HPDE6-E6E7 (cell line): ENCODE measurements at regions not wholly inside any gene's neighbourhood (a gene's known extent, or its start where the extent isn't known, plus 50 kb on each side); places are given as distances from the start of the nearest gene placed in this dataset.
"Not testable (repeated sequence)": the region's sequence is repeated elsewhere in the genome, so short reads cannot be mapped to it uniquely, and the experiment has no call there.

Experiments
- DNase-seq: peaks from one replicate; pipeline ENCODE4 v3.0.0; 2011; ENCODE audit warnings: missing footprints; ENCODE audit errors: extremely low spot score

DNA sequence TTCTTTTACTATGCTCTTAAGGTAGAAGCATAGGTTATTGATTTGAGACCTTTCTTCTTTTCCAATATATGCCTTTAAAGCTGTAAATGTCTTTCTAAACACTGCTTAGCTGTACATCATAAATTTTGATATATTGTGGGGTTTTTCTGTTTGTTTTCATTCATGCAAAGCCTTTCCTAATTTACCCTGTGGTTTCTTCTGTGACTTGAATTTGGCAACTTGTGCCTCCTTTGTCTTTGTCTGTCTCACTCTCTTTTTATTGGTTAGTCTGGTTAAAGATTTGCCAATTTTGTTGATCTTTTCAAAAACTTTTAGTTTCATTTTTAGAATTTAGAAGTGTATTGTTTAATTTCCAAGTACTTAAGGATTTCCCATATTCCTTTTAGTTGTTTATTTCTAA lies 343.1 kb downstream of the OXSM start:
- DNase-seq: no peak

DNA sequence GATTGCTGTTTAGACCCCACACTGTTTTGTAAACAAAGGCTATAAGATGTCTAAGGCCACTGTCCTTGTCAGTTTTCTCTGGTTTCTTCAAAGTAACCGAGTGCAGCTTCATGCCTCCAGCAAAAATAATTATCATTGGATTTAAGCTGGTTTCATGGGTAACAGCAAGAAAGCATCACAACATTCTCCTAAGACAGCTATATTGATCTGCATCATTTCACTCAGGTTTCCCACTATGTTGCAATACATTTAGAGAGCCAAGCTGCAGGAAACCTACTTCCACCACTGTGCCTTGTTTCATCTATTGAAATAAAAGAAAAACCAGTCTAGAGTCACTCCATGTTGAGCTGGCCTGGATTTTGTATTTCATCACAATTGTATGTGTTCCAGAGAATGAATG lies 351.4 kb downstream of the OXSM start:
- DNase-seq: no peak

DNA sequence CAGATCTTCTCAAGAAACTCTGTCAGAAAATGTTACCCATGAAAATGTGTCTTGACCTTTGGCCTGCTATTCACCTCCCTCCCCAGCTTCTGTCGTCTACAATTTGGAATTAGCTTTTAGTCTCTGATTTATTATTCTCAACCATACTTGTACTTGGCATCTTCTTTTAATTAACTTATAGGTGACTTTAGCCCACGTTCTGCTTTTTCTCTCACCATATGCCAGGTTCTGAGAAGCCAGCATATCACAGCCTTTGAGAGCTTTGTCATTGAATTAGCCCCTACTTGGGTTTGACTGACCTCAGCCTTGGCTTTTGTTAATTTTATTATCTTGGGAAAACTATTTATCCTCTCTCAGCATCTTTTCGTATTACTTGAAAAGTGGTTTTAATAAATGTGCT lies 355.9 kb downstream of the OXSM start:
- DNase-seq: no peak

DNA sequence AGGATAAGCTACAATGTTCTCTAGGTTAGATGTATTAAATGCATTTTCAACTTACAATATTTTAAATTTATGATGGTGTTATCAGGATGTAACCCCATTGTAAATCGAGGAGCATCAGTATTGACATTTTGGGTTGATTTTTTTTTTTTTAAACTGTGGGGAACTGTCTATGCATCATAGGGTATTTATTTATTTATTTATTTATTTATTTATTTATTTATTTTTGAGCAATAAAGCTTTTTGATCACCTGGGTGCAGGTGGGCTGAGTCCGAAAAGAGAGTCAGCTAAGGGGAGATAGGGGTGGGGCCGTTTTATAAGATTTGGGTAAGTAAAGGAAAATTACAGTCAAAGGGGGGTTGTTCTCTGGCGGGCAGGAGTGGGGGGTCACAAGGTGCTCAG lies 367.5 kb downstream of the OXSM start:
- not testable (repeated sequence) for DNase-seq

DNA sequence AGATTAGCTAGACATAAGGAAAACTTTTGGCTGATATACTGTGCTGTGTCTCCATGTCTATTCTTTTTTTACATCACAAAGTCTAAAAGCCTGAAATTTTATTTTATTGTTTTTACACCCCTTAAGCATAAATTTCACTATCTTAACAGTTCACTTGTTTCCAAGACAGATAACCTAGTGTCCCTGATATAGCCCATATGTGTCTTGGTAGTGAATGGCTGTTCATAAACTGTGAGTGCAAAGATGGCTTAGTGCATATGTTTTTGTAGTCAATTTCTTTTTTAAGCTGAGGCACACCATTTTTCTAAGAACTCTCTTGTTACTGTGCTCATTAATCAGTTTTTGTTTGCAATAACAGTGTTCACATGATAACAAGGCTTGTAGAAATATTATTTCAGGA lies 381.1 kb downstream of the OXSM start:
- no peak for DNase-seq

DNA sequence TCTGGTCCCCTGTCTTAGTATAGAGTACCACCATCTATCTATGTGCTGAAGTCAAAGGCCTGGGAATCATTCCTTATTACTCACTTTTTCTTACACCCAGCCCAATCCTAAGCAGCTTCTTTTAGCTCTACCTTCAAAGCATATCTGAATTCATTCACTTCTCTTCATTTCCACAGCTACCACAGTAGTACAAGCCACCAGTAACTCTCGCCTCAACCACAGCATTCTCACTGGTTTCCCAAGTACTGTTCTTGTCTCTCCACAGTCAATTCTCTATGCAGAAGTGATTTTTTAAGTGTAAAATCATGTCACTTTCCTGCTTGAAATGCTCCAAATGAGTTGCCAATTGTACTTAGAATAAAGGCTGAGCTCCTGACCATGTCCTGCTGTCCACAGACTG lies 401.7 kb downstream of the OXSM start:
- DNase-seq: no peak

DNA sequence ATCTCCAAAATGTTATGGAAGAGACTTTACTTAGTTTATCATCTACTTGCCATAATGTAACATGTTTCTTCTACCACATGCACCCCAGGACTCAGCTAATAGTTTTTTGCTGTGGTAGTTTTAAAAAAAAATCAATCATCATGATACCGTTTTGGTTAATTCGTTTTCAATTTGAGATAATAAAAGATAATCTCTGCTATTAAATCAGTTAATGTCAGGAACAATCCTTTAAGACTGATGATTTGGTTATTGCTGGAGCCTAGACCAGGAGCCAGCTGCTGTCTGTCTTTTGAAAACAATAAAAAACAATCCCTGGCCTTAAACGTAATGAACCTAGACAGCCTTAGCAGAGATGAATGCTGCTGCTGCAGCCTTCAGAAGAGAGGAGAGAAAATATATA lies 403.7 kb downstream of the OXSM start:
- DNase-seq: no peak

DNA sequence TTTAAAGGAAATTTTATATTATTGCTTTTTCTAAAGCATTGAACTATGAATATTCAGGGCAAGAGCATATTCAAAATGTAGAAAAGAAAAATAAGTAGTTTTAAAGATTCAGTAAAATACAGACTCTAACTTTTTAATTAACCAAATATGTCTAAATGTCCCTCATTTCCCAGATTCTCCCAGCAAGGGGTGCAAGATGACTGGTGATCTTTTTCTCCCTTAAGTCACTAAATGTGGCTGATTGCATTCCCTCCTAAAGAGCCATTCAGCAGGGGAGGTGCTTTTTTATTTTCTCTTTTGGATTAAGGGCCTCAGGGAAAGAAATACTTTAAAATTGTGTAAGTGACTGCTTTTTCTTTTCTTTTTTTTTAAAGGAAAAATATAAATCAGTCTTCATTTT lies 406.9 kb downstream of the OXSM start:
- DNase-seq: no peak

DNA sequence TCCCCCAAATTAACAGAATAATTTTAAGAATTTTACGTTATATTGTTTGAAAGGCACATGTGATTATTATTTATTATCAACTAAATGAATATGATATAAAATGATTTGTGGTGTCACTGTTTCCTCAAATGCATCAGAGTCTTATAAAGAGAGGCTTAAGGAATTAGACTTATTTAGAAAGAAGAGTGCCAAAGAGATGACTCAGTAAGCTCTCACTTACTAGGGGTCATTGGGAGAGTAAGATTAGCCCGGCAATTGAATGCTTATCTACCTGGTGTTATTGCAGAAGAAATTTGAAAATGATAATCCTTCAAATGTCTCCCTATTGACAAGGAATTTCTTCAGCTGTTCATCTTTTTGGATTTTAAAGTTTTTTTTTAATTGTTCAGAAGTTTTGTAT lies 408.7 kb downstream of the OXSM start:
- no peak for DNase-seq

DNA sequence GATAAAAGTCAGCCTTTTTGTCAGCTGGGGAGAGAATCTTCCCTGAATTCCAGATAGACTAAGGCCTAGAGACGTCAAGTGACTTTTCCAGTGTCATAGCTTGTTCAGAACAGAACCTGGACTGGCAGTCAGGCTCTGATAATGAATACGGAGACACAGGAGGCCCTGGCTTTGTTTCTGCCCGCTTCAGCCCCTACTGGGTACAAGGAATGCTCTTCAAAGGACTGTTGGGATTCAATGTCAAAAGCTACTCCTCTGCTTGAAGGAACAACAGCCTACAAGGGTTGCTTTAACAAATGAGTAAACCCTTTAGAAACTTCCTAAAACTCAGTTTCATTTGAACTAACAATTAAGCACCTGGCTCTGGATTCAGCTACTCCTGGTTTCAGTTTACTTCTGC lies 412.3 kb downstream of the OXSM start:
- DNase-seq: no peak

DNA sequence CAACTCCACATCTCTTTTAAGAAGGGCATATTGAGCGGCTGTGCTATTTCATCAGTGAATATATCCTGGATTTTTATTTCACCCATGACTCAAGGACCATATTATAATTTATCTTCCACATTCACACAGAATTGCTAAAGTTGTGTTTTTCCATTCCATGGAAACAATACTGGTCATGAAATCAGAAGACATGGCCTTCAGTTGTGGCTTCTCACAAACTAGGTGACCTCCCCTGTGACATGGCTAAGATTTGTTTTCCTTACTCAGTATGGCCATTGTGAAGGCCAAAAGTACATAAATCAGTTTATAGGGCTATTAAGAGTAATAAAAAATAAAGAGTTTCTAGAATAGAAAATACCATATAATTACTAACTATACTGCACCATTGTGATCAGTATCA lies 415.6 kb downstream of the OXSM start:
- no peak for DNase-seq

DNA sequence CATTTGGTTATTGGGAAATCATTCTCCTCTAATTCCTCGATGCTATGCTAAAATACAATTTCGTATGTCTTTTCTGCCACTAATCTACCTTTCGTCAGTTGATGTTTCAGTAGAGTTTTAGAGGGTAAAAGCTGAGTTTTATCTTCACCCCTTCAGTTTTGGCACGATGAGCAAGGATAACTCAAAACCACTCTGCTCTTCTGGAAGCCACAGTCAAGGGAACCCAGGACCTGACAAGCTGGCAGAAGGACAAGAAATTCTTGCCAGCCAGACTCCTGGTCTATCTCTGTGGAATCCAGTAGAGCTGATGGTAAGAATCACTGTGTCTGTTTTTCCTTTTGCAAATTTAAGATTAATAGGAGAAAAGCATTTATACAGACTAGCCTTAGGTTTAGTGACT lies 414.4 kb upstream of the LRRC3B start:
- no peak for DNase-seq

DNA sequence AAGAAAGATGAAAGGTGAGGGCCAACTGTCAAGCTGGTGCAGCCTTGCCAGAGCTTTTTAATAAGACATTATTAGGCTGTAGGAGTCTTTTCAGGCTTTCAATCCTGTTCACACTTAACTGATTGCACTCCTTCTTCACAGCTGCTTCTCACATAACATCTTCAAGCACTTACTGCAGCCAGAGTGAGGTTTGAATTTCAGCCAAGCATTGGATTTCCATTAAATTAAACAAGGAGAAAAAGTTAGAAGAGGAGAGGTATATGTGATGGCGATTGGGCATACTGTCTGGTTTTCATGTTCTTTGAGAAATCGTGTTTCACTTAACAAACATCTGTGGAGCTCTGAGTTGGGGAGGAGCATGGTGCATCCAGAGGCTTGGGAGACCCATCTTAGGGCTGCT lies 392.8 kb upstream of the LRRC3B start:
- DNase-seq: no peak

DNA sequence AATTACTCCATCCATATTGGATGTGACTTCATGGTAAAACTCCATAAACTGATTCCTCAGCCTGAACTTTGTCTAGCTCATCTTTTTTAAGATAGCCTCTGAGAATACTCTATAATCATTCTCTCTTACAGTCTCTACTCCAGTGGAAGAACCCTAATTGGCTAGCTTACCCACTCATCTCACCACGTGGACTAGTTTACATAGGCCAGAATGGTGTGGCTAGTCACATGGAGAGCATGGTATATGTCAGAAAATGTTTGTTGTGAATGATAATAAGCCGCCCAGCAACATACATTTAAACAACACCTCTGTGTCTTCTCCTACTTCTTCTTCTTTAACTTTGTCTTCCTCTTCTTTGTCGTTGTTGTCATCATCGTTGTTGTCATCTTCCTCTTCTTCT lies 389.2 kb upstream of the LRRC3B start:
- DNase-seq: no peak

DNA sequence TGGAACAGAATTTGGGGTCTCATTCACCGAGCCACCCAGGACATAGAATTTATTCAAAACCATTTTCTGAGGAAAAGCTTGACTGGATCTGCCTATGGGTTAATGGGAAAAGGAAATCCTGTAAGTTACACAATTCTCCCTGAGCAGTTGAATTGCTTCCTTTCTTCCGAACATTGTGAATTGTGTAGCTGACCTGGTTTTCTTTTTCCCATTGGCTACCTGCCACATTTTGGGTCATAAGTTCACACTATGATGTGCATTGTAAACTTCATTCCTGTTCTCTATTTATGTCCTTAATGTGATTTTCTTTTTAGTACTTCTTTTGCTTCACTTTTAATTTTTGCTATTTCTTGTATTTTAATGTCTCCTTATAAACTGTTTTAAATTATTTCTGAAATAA lies 386.0 kb upstream of the LRRC3B start:
- DNase-seq: no peak

DNA sequence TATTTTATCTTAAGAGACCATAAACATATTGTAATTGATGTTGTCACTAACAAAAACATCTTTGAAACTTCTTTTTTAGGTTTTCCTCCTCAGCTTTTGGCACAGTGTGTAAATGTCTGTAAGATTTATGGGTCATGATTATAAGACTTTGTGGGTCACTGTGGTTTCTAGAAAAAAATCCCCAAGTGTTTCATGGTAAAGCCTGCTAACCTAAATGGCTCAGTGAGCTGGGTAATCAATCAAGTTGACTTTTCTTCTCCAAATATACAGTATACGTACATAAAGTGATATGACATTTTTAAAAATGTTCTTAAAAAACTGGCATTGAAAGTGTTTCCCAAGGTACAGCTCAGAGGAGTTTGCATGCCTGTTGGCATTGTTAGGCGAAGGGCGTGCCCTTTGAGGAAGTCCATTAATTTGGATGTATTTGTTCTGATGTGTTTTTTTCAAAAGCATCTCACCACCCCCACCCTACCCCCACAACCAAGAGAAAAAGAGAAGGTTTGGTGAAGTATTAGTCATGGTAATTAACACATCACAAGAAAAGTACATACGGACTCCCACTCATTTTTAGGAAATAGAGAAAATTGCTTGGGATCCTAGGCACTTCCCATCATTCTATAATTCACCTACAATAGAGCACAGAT lies 385.4 kb upstream of the LRRC3B start:
- DNase-seq: no peak

DNA sequence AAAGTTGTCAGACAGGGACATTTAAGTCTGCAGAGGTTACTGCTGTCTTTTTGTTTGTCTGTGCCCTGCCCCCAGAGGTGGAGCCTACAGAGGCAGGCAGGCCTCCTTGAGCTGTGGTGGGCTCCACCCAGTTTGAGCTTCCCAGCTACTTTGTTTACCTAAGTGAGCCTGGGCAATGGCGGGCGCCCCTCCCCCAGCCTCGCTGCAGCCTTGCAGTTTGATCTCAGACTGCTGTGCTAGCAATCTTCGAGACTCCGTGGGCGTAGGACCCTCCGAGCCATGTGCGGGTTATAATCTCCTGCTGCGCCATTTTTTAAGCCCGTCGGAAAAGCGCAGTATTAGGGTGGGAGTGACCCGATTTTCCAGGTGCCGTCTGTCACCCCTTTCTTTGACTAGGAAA lies 378.0 kb upstream of the LRRC3B start:
- not testable (repeated sequence) for DNase-seq

DNA sequence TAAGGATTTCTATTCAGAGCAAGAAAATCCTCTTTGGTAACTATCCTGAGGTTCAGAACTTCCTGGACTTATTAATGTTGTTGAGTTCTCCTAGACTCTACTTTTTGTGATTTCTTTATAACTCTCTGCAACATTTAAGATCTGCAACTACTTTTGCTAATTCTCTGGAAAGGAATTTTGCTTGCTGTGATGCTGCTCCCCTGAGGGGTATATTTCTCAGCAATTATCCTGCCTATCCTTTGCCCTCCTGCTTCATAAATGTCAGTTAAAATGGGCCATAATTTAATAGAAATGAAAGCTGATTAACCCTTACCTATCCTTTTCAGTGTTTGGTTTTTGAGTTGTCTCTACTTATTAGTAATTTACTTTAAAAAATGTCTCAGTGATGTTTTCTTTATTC lies 377.3 kb upstream of the LRRC3B start:
- no peak for DNase-seq

DNA sequence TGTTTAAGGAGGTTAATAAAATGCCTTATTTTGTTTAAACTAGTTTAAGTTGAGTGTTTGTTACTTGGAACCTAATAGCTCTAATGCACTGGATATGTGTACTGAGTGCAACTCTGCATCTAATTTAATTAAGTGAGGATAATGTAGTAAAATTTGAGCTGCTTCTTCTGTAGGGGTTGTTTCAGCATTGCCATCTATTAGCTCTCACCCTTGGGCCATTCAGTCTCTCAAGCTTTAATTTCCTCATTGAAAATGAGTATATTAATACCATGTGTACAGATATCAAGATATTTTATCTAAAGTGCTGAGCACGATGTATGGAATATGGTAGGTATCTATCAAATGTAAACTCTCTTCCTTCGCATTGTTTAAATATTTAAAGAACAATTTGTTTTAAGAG lies 375.7 kb upstream of the LRRC3B start:
- DNase-seq: no peak

DNA sequence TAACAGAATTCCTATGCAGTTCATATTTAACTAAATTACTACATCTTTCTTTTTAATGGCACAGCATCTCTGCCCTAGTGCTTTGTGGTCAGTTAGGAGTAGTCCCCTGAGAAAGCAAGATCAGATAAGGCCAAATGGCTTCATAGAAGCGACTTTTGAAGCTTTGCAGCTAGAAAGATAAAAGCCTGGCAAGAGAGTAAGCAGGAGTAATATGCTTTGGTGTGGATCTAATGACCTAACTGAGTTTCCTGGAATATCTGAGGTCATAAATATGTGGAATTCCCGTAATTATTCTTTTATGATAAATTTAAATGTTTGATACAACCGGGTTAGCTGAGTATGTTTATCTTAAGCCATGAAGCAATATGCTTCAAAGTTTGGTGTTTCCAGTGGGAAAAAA lies 374.9 kb upstream of the LRRC3B start:
- no peak for DNase-seq

DNA sequence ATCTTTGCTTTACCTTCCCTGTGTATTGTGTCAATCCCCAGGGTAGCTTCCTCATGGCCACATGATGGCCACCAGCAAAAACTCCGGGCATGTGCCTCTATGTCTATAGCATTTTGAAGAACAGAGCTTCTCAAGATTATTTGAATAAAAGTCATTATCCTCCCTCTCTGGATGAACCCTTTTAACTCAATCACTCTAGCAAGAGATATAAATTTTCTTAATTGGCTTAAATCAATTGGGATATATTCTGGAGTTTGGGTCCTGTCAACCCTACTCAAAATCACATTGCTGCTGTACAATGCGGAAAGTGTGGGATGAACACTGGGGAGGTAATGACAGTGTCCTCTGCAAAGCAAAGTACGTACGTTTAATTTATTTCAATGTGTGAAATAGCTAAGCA lies 370.6 kb upstream of the LRRC3B start:
- no peak for DNase-seq

DNA sequence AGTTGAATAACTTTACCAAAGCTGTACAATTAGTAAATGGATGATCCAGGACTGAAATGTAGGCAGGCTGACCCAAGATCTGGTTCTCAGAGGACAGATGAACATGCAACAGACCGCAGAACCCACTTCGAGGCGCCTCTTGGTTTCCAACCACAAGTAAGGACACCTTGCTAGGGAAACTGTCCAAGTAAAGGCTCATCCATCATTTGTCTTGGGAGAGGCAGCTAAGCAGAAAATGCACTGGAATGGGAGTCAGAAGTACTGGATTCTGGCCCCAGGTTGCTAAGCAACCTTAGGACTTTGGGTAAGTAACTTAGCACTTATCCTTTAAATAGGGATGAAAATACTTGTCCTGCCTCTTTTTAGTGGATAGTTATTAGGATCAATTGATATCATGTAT lies 366.3 kb upstream of the LRRC3B start:
- no peak for DNase-seq

DNA sequence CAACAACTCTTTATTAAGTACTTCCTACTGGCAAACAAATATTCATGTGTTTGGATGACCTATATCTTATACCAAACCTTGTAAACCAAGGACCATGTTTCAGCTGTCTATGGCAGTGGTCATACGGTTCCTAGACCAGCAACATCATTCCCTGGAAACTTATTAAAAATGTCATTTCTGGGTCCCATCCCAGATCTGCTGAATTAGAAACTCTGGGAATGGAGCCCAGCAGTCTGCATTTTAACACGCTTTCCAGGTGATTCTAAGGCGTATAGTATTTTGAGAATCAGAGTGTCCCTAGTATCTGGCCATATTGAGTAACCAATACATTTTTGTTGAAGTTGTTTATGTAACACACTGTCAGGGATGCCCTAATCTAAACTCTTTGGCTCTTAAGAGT lies 363.4 kb upstream of the LRRC3B start:
- DNase-seq: no peak

DNA sequence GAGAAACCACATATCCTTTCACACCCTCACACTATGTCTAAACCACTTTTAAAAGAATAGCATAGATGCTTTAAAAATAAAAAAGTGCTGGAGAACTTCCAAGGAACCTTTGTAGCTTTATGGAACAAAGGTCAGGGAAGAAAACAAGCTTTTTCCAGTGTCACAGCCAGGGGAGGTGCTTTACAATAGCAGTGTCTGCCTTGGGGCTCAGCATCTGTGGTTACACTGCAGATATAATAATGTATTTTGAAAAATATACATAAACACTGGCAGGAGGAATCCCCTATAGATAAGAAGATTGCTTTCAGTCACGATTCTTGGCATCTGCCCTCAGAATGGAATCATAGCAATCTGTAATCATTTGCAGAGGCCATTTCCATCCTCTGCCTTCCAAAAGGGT lies 362.4 kb upstream of the LRRC3B start:
- DNase-seq: no peak

DNA sequence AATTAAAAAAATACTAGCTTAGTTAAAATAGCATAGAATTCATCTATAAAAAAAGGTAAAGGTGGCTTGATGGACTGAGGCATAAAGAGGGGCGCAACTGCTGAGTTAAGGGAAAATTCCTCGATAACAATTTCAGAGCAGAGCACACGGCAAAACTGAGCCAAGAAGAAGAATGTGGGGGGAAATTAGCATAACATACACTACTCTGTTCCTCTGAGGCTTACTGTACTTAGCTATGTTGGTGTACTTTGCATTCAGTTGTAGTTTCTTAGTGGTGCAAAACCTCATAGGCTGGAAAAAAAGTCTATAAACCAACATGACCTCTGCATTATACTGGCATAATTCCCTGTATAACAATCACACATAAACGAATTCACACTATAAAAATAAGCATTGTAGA lies 357.9 kb upstream of the LRRC3B start:
- no peak for DNase-seq
